D721Med (cell line): ENCODE measurements at regions not wholly inside any gene's neighbourhood (a gene's known extent, or its start where the extent isn't known, plus 50 kb on each side); places are given as distances from the start of the nearest gene placed in this dataset.

ENCODE experiments used
- DNase-seq: peaks from one replicate; pipeline ENCODE4 v3.0.0; 2011; ENCODE audit warnings: low spot score; ENCODE audit not compliant: insufficient read length
- FAIRE-seq: peaks from 2 replicates; lab custom pipeline; 2011; peaks lifted over from hg19 to GRCh38; lab: Jason Lieb, UNC
- TF ChIP-seq, protein P1 (sequence below): IDR thresholded peaks from 2 replicates; pipeline ENCODE4 v1.5.1; 2012; ENCODE audit warnings: mild to moderate bottlenecking, control low read depth; ENCODE audit not compliant: insufficient read depth; ENCODE audit errors: missing control alignments

GRCh38 chr21:16366207-16366606 is 636.4 kb downstream of the USP25 start:
- no peak for FAIRE-seq
- DNase-seq, result no peak
- TF ChIP-seq, protein P1, sequence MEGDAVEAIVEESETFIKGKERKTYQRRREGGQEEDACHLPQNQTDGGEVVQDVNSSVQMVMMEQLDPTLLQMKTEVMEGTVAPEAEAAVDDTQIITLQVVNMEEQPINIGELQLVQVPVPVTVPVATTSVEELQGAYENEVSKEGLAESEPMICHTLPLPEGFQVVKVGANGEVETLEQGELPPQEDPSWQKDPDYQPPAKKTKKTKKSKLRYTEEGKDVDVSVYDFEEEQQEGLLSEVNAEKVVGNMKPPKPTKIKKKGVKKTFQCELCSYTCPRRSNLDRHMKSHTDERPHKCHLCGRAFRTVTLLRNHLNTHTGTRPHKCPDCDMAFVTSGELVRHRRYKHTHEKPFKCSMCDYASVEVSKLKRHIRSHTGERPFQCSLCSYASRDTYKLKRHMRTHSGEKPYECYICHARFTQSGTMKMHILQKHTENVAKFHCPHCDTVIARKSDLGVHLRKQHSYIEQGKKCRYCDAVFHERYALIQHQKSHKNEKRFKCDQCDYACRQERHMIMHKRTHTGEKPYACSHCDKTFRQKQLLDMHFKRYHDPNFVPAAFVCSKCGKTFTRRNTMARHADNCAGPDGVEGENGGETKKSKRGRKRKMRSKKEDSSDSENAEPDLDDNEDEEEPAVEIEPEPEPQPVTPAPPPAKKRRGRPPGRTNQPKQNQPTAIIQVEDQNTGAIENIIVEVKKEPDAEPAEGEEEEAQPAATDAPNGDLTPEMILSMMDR, result no peak

GRCh38 chr21:16367079-16367478 is 637.3 kb downstream of the USP25 start:
- no peak for FAIRE-seq
- no peak for DNase-seq
- TF ChIP-seq, protein P1, result no peak

GRCh38 chr21:16370186-16370585 is 640.4 kb downstream of the USP25 start:
- peak; percentile 12 for DNase-seq
- peak; percentile 91 for FAIRE-seq

DNA sequence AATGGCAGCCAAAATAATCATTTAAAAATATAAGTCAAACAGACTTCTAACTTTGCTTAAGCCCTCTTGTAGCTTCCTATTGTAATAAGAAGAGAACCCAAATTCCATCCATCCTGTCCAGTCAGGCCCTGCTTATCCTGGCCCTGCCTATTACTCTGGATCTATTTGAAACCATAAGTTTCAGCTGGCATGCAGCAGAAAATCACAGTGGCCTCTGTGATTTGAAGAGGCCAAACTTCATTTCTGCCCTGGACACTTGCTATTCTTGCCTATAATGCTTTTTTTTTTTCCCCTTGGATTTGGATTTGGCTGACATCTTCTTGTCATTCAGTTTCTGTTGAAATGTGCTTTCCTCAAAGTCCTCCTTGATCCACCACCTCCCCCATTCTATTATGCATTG is 642.8 kb downstream of the USP25 start:
- TF ChIP-seq, protein P1, result no peak
- FAIRE-seq (no peak), DNase-seq (no peak)

More at GRCh38 chr21:16370186-16370585, 640.4 kb downstream of the USP25 start:
- TF ChIP-seq, protein P1, result no peak

DNA sequence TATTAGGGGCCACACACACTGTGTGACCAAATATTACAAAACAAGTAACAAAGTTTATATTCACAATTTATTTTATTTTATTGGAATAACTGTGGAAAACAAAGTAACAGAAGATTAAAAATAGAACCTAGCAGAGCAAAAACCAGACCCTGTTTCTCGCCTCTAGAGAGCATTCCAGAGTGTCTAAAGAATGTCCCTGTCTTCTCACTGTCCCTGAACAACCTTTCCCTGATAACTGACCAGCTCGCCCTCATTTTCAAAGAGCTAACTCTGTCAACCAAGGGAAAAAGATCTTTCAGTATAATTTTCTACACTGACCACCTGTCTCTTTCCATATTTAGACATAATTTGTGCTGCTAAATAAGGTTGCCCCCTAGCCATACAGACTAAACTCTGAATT is 646.9 kb downstream of the USP25 start:
- FAIRE-seq (no peak), DNase-seq (no peak)
- TF ChIP-seq, protein P1, result no peak

DNA sequence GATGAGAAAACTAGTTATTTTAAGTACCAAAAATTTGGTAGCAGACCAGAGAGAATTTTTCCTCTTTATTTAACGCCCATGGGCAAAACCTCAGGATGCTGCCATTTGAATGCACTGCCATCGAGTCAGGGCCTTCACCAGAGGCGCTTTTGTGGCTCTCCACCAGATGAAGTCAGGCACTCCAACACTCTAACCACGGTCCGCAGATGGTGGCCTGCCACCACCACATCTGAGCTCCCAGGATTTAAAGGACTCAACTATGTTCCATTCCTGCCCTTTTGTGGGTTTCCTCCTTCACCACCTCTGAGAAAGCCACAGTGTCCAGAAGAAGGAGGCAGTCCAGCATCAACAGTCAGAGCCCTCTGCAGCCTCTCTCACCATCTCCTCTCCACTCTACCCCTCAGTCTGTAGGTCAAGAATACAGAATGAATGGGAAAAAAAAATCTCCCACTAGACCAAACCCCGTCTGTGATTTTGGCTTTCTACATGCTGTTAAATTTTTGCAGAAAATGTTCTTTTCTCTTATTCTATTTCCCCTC is 647.4 kb downstream of the USP25 start:
- TF ChIP-seq, protein P1, result no peak
- no peak for FAIRE-seq
- DNase-seq, result no peak

DNA sequence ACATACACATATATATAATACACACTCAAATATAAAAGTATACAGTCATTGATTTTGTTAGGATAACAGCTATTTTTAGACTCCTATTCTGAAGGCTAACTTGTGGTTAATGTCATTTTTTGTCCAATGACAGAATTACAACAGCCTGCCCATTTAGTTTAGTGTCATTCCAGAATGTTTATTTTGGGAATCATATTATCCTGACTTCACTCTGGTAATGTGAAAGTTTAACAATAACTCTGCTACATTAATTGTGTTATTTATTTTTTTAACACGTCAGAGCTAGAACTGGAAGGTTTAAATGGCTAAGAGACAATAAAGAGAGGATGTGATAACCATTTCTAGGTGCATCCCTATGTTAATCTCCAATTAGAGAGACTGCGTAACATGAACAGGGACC is 648.1 kb downstream of the USP25 start:
- DNase-seq (no peak), FAIRE-seq (no peak)
- TF ChIP-seq, protein P1, result no peak
